Mesenchymal stem cell (in vitro differentiated cells and primary cell): ENCODE measurements at regions not wholly inside any gene's neighbourhood (a gene's known extent, or its start where the extent isn't known, plus 50 kb on each side); places are given as distances from the start of the nearest gene placed in this dataset.

Source experiments
- DNase-seq: peaks from one replicate; pipeline ENCODE4 v3.0.0-alpha.2; 2013
- H2AFZ ChIP-seq: one replicate; pipeline ENCODE4 v1.6.1; 2013; ENCODE audit warnings: low read depth, mild to moderate bottlenecking, control low read depth, inconsistent platforms, low read length, moderate library complexity
- H2AK5ac ChIP-seq: 2 replicates; pipeline ENCODE4 v1.6.1; 2013; ENCODE audit warnings: low read length, moderate library complexity, mild to moderate bottlenecking, inconsistent platforms; ENCODE audit not compliant: severe bottlenecking
- H2BK120ac ChIP-seq: one replicate; pipeline ENCODE4 v1.6.1; 2013; ENCODE audit warnings: low read depth, mild to moderate bottlenecking, inconsistent platforms, low read length, moderate library complexity
- H2BK12ac ChIP-seq, 2 experiments: one replicate each; pipeline ENCODE4 v1.6.1; 2013; ENCODE audit warnings: inconsistent platforms in 2 of 2, low read length in 2 of 2, mild to moderate bottlenecking in 2 of 2, moderate library complexity in 2 of 2, control low read depth in 1 of 2
- H2BK15ac ChIP-seq: one replicate; pipeline ENCODE4 v1.6.1; 2013; ENCODE audit warnings: mild to moderate bottlenecking, low read depth, inconsistent platforms; ENCODE audit not compliant: poor library complexity, severe bottlenecking
- H2BK5ac ChIP-seq: 2 replicates; pipeline ENCODE4 v1.6.1; 2013; ENCODE audit warnings: low read depth, mild to moderate bottlenecking, low read length, control low read depth, inconsistent platforms; ENCODE audit not compliant: poor library complexity, severe bottlenecking
- H3K14ac ChIP-seq, 2 experiments: one replicate each; pipeline ENCODE4 v1.6.1; 2013; ENCODE audit warnings: inconsistent platforms in 2 of 2, low read length in 2 of 2, control low read depth in 1 of 2, mild to moderate bottlenecking in 1 of 2, moderate library complexity in 1 of 2
- H3K18ac ChIP-seq, 2 experiments: one replicate each; pipeline ENCODE4 v1.6.1; 2013; ENCODE audit warnings: inconsistent platforms in 2 of 2, low read length in 2 of 2, control low read depth in 1 of 2, low read depth in 1 of 2, mild to moderate bottlenecking in 1 of 2
- H3K23ac ChIP-seq, 2 experiments: one replicate each; pipeline ENCODE4 v1.6.1; 2013; ENCODE audit warnings: inconsistent platforms in 2 of 2, low read length in 2 of 2, mild to moderate bottlenecking in 2 of 2, moderate library complexity in 2 of 2, control low read depth in 1 of 2
- H3K27ac ChIP-seq: 2 replicates; pipeline ENCODE4 v1.5.1; 2013; ENCODE audit warnings: mild to moderate bottlenecking, moderate library complexity, low read length, control low read depth, inconsistent platforms; ENCODE audit not compliant: poor library complexity, severe bottlenecking
- H3K27me3 ChIP-seq, 2 experiments: 2 replicates each; pipeline versions ENCODE4 v1.6.1 to v1.7.0; 2013; ENCODE audit warnings: low read length in 2 of 2, mild to moderate bottlenecking in 2 of 2, moderate library complexity in 2 of 2, control low read depth in 1 of 2, inconsistent platforms in 1 of 2; ENCODE audit not compliant: control insufficient read depth in 1 of 2, insufficient read depth in 1 of 2
- H3K36me3 ChIP-seq, 2 experiments: 2 replicates each; pipeline versions ENCODE4 v1.6.1 to v1.7.0; 2013; ENCODE audit warnings: low read length in 2 of 2, control low read depth in 1 of 2, inconsistent platforms in 1 of 2, low read depth in 1 of 2, mild to moderate bottlenecking in 1 of 2; ENCODE audit not compliant: insufficient read depth in 2 of 2, control insufficient read depth in 1 of 2
- H3K4ac ChIP-seq, 2 experiments: one replicate each; pipeline ENCODE4 v1.6.1; 2013; ENCODE audit warnings: inconsistent platforms in 2 of 2, low read length in 2 of 2, mild to moderate bottlenecking in 2 of 2, moderate library complexity in 2 of 2, control low read depth in 1 of 2, low read depth in 1 of 2
- H3K4me1 ChIP-seq: 2 replicates; pipeline ENCODE4 v1.6.1; 2013; ENCODE audit warnings: low read depth, low read length, control low read depth; ENCODE audit not compliant: control insufficient read depth, insufficient read depth
- H3K4me2 ChIP-seq: 2 replicates; pipeline ENCODE4 v1.6.1; 2013; ENCODE audit warnings: low read length, mild to moderate bottlenecking, inconsistent platforms; ENCODE audit not compliant: poor library complexity, severe bottlenecking
- H3K4me3 ChIP-seq, 2 experiments: 2 replicates each; pipeline versions ENCODE4 v1.5.1 to v1.7.0; 2013; ENCODE audit warnings: low read length in 2 of 2, mild to moderate bottlenecking in 2 of 2, control low read depth in 1 of 2, low read depth in 1 of 2; ENCODE audit not compliant: insufficient read depth in 1 of 2
- H3K79me1 ChIP-seq: replicated peaks from 2 replicates; pipeline ENCODE4 v1.6.1; 2013; ENCODE audit warnings: mild to moderate bottlenecking, control low read depth, low read length, inconsistent platforms; ENCODE audit not compliant: poor library complexity, severe bottlenecking
- H3K9ac ChIP-seq: 2 replicates; pipeline ENCODE4 v1.7.0; 2013; ENCODE audit warnings: mild to moderate bottlenecking, low read length, moderate library complexity
- H3K9me3 ChIP-seq: 2 replicates; pipeline ENCODE4 v1.7.0; 2013; ENCODE audit warnings: mild to moderate bottlenecking, low read length; ENCODE audit not compliant: control insufficient read depth
- H4K8ac ChIP-seq: one replicate; pipeline ENCODE4 v1.6.1; 2013; ENCODE audit warnings: inconsistent platforms, mild to moderate bottlenecking, low read length, moderate library complexity
- H4K91ac ChIP-seq: one replicate; pipeline ENCODE4 v1.6.1; 2013; ENCODE audit warnings: mild to moderate bottlenecking, low read length, inconsistent platforms
- WGBS: methylation state at CpG from one replicate; pipeline ENCODE4 v1.1.7; 2013; ENCODE audit warnings: mixed read lengths; 5-methylcytosine and 5-hydroxymethylcytosine counted together

DNA sequence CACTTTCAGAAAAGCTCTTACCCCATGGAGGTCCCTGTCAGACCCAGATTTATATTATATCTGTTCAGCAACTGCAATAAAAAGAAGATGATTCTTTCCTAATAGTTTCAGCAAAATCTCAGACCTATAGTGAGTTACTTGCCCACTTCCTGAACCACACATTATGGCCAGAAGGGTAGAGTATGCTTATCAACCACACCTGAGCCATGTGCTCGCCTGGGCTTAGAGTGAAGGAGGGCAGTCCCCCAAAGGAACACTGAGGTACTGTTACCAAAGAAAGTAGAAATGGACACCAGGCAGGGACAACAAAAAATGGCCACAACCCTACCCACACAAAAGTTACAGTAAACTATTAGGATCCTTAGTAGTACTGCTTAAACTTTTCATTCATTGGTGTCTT, 128.7 kb downstream of the ZNF608 start:
- Histone ChIP-seq H3K4me1 (no peaks in the 10 kb centered on the region), H3K4me3 (no peak overlapping the region), H3K4me2 (no peak overlapping the region), H3K4ac (no peak overlapping the region), H3K36me3 (no peaks in the 10 kb centered on the region), H3K23ac (no peak overlapping the region), H2BK12ac (peak overlapping the region in 1 of 2 experiments; percentile 54), H3K18ac (no peak overlapping the region), H2BK120ac (no peak overlapping the region), H2AFZ (no peak overlapping the region), H2BK15ac (no peak overlapping the region), H3K14ac (no peak overlapping the region), H3K9ac (no peak overlapping the region), H4K91ac (no peak overlapping the region), H3K79me1 (no peaks in the 10 kb centered on the region), H3K27me3 (no peaks in the 10 kb centered on the region), H2BK5ac (no peak overlapping the region), H4K8ac (peak overlapping the region; percentile 72), H2AK5ac (no peak overlapping the region), H3K9me3 (no peaks in the 10 kb centered on the region), H3K27ac (no peak overlapping the region)
- WGBS, result no CpG with 5 or more reads among the region's 1 CpG
- no peak for DNase-seq

DNA sequence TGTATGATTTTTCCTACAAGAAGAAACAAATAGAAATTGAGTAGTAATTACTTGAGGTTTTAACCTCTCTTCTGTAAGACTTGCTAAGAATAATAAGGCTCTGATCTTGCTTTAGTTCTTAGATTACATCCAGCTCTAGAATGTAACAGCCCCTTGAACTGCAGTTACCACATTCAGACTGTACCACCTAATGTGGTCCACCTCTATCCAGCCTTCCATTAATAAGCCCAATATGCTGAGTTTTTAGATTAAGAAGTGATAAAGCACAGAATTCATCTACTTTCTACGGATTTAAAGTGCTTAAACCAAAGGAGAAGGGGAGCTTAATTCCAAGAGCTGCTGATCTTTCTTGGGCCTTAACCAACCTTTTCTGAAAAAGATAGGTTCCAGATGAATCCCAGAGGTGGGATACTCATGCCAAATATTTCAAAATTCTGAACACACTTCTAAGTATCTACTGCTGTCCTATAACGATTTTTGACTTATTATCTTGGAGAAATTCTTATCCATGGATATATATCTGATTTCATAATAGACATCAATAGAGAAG, 131.5 kb downstream of the ZNF608 start:
- Histone ChIP-seq H3K4me3 (no peak overlapping the region), H2BK5ac (no peak overlapping the region)

DNA sequence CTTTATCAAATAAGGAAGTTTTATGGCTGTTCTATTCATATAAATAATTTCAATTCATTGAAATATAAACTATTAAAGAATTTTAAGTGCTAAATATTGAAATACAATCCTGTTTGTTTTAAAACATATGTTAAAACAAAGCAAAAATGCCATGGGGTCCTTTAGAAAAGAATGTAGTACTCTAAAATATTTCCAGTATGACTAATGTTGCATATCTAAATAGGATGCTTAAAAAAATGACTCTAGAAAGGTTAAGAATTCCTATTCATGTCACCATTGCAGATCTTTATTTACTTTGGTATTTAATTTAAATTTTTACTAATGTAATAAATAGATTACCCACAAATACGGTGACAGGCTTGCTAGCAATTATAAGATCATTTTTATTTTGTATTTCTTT, 132.3 kb downstream of the ZNF608 start:
- H3K23ac ChIP-seq, result no peak overlapping the region
- no peak overlapping the region for H2BK120ac ChIP-seq
- H4K91ac ChIP-seq, result no peak overlapping the region
- no peak overlapping the region for H2AK5ac ChIP-seq
- H3K9me3 ChIP-seq, result no peaks in the 10 kb centered on the region
- no CpG with 5 or more reads among the region's 1 CpG for WGBS
- H2BK12ac ChIP-seq, result no peak overlapping the region
- H3K36me3 ChIP-seq, result no peaks in the 10 kb centered on the region
- H3K4me2 ChIP-seq, result no peak overlapping the region
- no peak overlapping the region for H3K9ac ChIP-seq
- no peak overlapping the region for H3K14ac ChIP-seq
- H2BK5ac ChIP-seq, result no peak overlapping the region
- no peak overlapping the region for H3K27ac ChIP-seq
- H3K4me3 ChIP-seq, result no peak overlapping the region
- DNase-seq, result no peak
- no peak overlapping the region for H3K4ac ChIP-seq
- H2AFZ ChIP-seq, result no peak overlapping the region
- no peak overlapping the region for H2BK15ac ChIP-seq
- H3K27me3 ChIP-seq, result no peaks in the 10 kb centered on the region
- no peak overlapping the region for H3K18ac ChIP-seq
- H4K8ac ChIP-seq, result no peak overlapping the region
- H3K79me1 ChIP-seq, result no peaks in the 10 kb centered on the region
- no peaks in the 10 kb centered on the region for H3K4me1 ChIP-seq

More for the DNA sequence above, 131.5 kb downstream of the ZNF608 start:
- no peak overlapping the region for H4K8ac ChIP-seq
- H3K27me3 ChIP-seq, result no peaks in the 10 kb centered on the region
- H3K18ac ChIP-seq, result no peak overlapping the region
- H3K14ac ChIP-seq, result no peak overlapping the region
- H3K27ac ChIP-seq, result no peak overlapping the region
- WGBS, result 100% methylated on average over 1 of the region's 2 CpGs
- H2BK120ac ChIP-seq, result no peak overlapping the region
- H3K9me3 ChIP-seq, result no peaks in the 10 kb centered on the region
- H4K91ac ChIP-seq, result no peak overlapping the region
- no peak overlapping the region for H3K4me2 ChIP-seq
- H2BK12ac ChIP-seq, result no peak overlapping the region
- H3K4ac ChIP-seq, result no peak overlapping the region
- no peaks in the 10 kb centered on the region for H3K4me1 ChIP-seq
- H3K79me1 ChIP-seq, result no peaks in the 10 kb centered on the region
- H2AK5ac ChIP-seq, result no peak overlapping the region
- H2BK15ac ChIP-seq, result no peak overlapping the region
- H3K23ac ChIP-seq, result no peak overlapping the region
- DNase-seq, result no peak
- H3K36me3 ChIP-seq, result no peaks in the 10 kb centered on the region
- no peak overlapping the region for H3K9ac ChIP-seq
- no peak overlapping the region for H2AFZ ChIP-seq

DNA sequence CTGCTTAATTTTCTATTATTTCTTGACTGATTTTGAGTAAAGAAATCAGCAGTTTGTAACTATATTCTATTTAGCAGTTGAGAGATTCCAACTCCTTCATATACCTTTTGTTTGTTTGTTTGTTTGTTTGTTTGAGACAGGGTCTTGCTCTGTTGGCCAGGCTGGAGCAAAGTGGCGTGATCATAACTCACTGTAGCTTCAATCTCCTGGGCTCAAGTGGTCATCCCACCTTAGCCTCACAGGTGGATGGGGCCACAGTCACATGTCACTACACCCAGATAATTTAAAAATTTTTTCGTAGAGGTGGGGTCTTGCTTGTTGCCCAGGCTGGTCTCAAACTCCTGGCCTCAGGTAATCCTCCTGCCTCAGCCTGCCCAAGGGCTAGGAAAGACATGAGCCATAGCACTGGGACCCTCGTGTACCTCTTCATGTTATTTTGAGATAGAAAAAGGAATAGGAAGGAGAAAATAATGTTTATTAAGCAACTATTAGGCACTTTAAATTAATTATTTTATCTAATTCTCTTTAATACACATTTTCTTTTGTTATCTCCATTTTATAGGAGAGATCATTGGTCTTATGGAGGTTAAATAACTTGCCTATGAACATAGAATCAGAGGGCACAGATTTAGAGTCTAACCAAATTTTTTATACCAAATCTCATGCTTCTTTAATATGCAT, 133.0 kb downstream of the ZNF608 start:
- H3K14ac ChIP-seq, result no peak overlapping the region
- no peak overlapping the region for H3K4ac ChIP-seq
- WGBS, result 100% methylated on average over 2 of the region's 3 CpGs
- no peaks in the 10 kb centered on the region for H3K4me1 ChIP-seq
- H4K8ac ChIP-seq, result no peak overlapping the region
- H2AFZ ChIP-seq, result no peak overlapping the region
- no peaks in the 10 kb centered on the region for H3K36me3 ChIP-seq
- DNase-seq, result no peak
- H3K23ac ChIP-seq, result no peak overlapping the region
- no peaks in the 10 kb centered on the region for H3K9me3 ChIP-seq
- H3K18ac ChIP-seq, result peak overlapping the region in 1 of 2 experiments; percentile 52
- H3K27ac ChIP-seq, result no peak overlapping the region
- peak overlapping the region in 1 of 2 experiments; percentile 52 for H2BK12ac ChIP-seq
- H2BK15ac ChIP-seq, result no peak overlapping the region
- no peak overlapping the region for H2BK120ac ChIP-seq
- no peaks in the 10 kb centered on the region for H3K79me1 ChIP-seq
- H3K4me2 ChIP-seq, result no peak overlapping the region
- no peak overlapping the region for H4K91ac ChIP-seq
- H2AK5ac ChIP-seq, result no peak overlapping the region
- H3K9ac ChIP-seq, result no peak overlapping the region
- H3K27me3 ChIP-seq, result no peaks in the 10 kb centered on the region
- H2BK5ac ChIP-seq, result no peak overlapping the region
- H3K4me3 ChIP-seq, result no peak overlapping the region
